D341Med (cell line): ENCODE measurements at regions not wholly inside any gene's neighbourhood (a gene's known extent, or its start where the extent isn't known, plus 50 kb on each side); places are given as distances from the start of the nearest gene placed in this dataset.

Source experiments
- DNase-seq: peaks from one replicate; pipeline ENCODE4 v3.0.0; 2012; ENCODE audit warnings: low spot score

GRCh38 chr2:78941751-78942150, 83.8 kb upstream of the REG3G start:
- no peak for DNase-seq

- DNase-seq: no peak
Measured at GRCh38 chr2:78963881-78964280, 61.6 kb upstream of the REG3G start.

- DNase-seq: no peak
Measured at GRCh38 chr2:78967294-78967693, 58.2 kb upstream of the REG3G start.

- DNase-seq: no peak
Measured at GRCh38 chr2:78973630-78974029, 51.9 kb upstream of the REG3G start.
